ENCODE measurements at regions not wholly inside any gene's neighbourhood (a gene's known extent, or its start where the extent isn't known, plus 50 kb on each side); places are given as distances from the start of the nearest gene placed in this dataset.

DNA sequence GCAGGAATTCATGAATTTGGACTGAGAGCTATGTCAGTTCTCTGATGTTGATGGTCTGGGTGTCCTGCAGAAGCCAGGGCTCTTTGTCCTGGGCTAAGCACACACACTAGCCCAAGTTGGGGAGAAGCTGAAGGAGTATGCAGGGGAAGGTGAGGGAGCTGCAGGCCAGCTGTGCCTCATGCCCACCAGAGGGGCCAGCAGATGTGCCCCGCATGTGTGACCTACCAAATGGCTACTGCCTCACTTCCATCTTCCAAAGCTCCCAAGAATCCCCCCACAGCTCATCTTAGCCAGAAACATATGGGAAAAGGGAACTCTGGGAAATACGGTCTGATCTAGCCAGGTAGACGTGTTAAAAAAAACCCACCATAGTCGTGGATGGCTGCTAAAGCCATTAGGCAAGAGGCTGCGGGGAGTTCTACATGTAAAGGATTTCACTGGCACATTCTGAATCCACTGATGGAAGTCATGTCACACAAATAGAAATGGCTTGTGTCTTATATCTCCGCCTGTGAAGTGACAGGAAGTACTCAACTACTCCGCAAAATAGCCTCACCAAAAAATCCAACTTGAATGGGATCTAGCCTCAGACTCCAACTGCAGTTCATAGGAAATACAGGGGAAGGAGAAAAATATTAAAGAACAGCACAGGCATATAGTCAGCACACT lies 96.3 kb upstream of the CLMP start:
- Histone ChIP-seq H3K9ac (ENCODE audit: low read depth in 1 of 2, low read length in 2 of 2) (no peak overlapping the region), H3K27ac (ENCODE audit: low read depth in 1 of 2, low read length in 2 of 2) (no peak overlapping the region), H3K4me1 (ENCODE audit: control insufficient read depth in 4 of 4, insufficient read depth in 4 of 4, low read length in 3 of 4) (no peaks in the 10 kb centered on the region), H3K36me3 (ENCODE audit: control insufficient read depth in 4 of 4, insufficient read depth in 3 of 4, low read depth in 1 of 4, low read length in 3 of 4) (no peaks in the 10 kb centered on the region), H3K9me3 (ENCODE audit: control insufficient read depth in 4 of 4, low read length in 3 of 4) (no peaks in the 10 kb centered on the region), H3K27me3 (ENCODE audit: control insufficient read depth in 4 of 4, insufficient read depth in 4 of 4, low read length in 3 of 4) (peaks cover 0 to 10% (median 0%) of the 10 kb centered on the region in 4 donors), H3K4me3 (ENCODE audit: low read depth in 1 of 3, low read length in 3 of 3) (no peak overlapping the region)
- no peak for TF ChIP-seq EGR1 (IDR thresholded peaks at IDR 0.05; ENCODE audit: low read depth in 2 of 2)
- no peak for TF ChIP-seq FOXA2 (IDR thresholded peaks at IDR 0.05)
- TF ChIP-seq HNF4G (IDR thresholded peaks at IDR 0.05): no peak
- TF ChIP-seq, protein P1, sequence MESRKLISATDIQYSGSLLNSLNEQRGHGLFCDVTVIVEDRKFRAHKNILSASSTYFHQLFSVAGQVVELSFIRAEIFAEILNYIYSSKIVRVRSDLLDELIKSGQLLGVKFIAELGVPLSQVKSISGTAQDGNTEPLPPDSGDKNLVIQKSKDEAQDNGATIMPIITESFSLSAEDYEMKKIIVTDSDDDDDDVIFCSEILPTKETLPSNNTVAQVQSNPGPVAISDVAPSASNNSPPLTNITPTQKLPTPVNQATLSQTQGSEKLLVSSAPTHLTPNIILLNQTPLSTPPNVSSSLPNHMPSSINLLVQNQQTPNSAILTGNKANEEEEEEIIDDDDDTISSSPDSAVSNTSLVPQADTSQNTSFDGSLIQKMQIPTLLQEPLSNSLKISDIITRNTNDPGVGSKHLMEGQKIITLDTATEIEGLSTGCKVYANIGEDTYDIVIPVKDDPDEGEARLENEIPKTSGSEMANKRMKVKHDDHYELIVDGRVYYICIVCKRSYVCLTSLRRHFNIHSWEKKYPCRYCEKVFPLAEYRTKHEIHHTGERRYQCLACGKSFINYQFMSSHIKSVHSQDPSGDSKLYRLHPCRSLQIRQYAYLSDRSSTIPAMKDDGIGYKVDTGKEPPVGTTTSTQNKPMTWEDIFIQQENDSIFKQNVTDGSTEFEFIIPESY (IDR thresholded peaks at IDR 0.05): no peak
- TF ChIP-seq NR2F2 (IDR thresholded peaks at IDR 0.05): no peak
- TF ChIP-seq, protein P2, sequence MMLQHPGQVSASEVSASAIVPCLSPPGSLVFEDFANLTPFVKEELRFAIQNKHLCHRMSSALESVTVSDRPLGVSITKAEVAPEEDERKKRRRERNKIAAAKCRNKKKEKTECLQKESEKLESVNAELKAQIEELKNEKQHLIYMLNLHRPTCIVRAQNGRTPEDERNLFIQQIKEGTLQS (IDR thresholded peaks at IDR 0.05): no peak
- no peak for TF ChIP-seq RAD21 (IDR thresholded peaks at IDR 0.05)
- TF ChIP-seq FOXA1 (IDR thresholded peaks at IDR 0.05): no peak
- TF ChIP-seq, protein P3, sequence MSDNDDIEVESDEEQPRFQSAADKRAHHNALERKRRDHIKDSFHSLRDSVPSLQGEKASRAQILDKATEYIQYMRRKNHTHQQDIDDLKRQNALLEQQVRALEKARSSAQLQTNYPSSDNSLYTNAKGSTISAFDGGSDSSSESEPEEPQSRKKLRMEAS (IDR thresholded peaks at IDR 0.05): no peak
- no peak for TF ChIP-seq TAF1 (conservative IDR thresholded peaks at IDR 0.05)
- TF ChIP-seq RXRA (IDR thresholded peaks at IDR 0.05): no peak
- DNase-seq (ENCODE audit: low spot score): no peak
- WGBS: 66% methylated on average over 7 of the region's 7 CpGs

DNA sequence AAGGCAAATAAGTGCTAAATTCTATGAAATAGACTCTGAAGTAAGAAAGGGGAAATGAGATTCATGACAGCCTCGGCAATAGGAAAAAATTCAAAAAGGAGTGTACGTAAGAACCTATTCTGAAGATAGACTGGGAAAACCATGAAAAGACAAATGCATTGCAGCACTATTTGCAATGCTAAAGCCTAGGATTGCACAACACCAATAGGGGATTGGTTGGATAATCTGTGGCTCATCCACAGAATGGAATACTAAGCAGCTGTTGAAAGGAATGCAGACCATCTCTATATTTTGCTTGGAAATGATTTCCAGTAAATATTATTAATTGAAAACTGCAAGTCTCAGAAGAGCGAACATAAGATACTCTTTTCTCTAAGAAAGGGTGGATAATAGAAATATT lies 91.7 kb upstream of the CLMP start:
- 74% methylated on average over 3 of the region's 3 CpGs for WGBS
- Histone ChIP-seq H3K4me3 (ENCODE audit: low read depth in 1 of 3, low read length in 3 of 3) (no peak overlapping the region), H3K36me3 (ENCODE audit: control insufficient read depth in 4 of 4, insufficient read depth in 3 of 4, low read depth in 1 of 4, low read length in 3 of 4) (no peaks in the 10 kb centered on the region), H3K9me3 (ENCODE audit: control insufficient read depth in 4 of 4, low read length in 3 of 4) (no peaks in the 10 kb centered on the region), H3K27ac (ENCODE audit: low read depth in 1 of 2, low read length in 2 of 2) (no peak overlapping the region), H3K9ac (ENCODE audit: low read depth in 1 of 2, low read length in 2 of 2) (no peak overlapping the region), H3K4me1 (ENCODE audit: control insufficient read depth in 4 of 4, insufficient read depth in 4 of 4, low read length in 3 of 4) (no peaks in the 10 kb centered on the region), H3K27me3 (ENCODE audit: control insufficient read depth in 4 of 4, insufficient read depth in 4 of 4, low read length in 3 of 4) (peaks cover 0 to 11% (median 0%) of the 10 kb centered on the region in 4 donors)
- TF ChIP-seq GABPA (IDR thresholded peaks at IDR 0.05 in 1 of 2, conservative IDR thresholded peaks at IDR 0.05 in 1 of 2) (no peak), RXRA (IDR thresholded peaks at IDR 0.05) (no peak)
- no peak for DNase-seq (ENCODE audit: low spot score)

DNA sequence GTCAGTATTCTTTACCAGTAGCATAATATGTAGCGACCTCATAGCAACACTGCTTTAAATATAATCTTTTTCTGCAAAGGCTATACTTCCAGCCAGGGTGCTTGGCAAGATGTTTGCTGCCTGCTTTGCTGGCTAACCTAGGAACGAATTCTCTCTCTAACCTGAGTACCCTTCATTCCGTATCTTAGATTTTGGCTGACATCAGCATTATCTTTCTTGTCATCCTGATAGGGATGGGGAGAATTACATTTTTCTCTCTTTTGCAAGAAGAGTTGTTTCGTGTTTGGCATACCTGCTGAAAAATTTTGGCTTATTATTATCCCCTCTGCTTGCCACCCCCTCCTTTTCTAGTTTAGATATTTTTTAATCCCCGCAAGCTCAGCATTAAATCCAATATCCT lies 91.2 kb upstream of the CLMP start:
- peaks cover 0 to 11% (median 0%) of the 10 kb centered on the region in 4 donors for H3K27me3 ChIP-seq (ENCODE audit: control insufficient read depth in 4 of 4, insufficient read depth in 4 of 4, low read length in 3 of 4)
- no peaks in the 10 kb centered on the region for H3K9me3 ChIP-seq (ENCODE audit: control insufficient read depth in 4 of 4, low read length in 3 of 4)
- no peak overlapping the region for H3K4me3 ChIP-seq (ENCODE audit: low read depth in 1 of 3, low read length in 3 of 3)
- no peak overlapping the region for H3K9ac ChIP-seq (ENCODE audit: low read depth in 1 of 2, low read length in 2 of 2)
- TF ChIP-seq GABPA (IDR thresholded peaks at IDR 0.05 in 1 of 2, conservative IDR thresholded peaks at IDR 0.05 in 1 of 2): no peak
- TF ChIP-seq HNF4A (conservative IDR thresholded peaks at IDR 0.05): no peak
- no peak for TF ChIP-seq YY1 (IDR thresholded peaks at IDR 0.05)
- no peaks in the 10 kb centered on the region for H3K4me1 ChIP-seq (ENCODE audit: control insufficient read depth in 4 of 4, insufficient read depth in 4 of 4, low read length in 3 of 4)
- no peak overlapping the region for H3K27ac ChIP-seq (ENCODE audit: low read depth in 1 of 2, low read length in 2 of 2)
- WGBS: 63% methylated on average over 5 of the region's 5 CpGs
- DNase-seq (ENCODE audit: low spot score): no peak
- no peaks in the 10 kb centered on the region for H3K36me3 ChIP-seq (ENCODE audit: control insufficient read depth in 4 of 4, insufficient read depth in 3 of 4, low read depth in 1 of 4, low read length in 3 of 4)
